ENCODE measurements at regions not wholly inside any gene's neighbourhood (a gene's known extent, or its start where the extent isn't known, plus 50 kb on each side); places are given as distances from the start of the nearest gene placed in this dataset.

- TF ChIP-seq CTCF (IDR thresholded peaks at IDR 0.05; ENCODE audit: insufficient read depth, low read depth, low read length) (no peak), EZH2 (IDR thresholded peaks at IDR 0.05; ENCODE audit: insufficient read depth, low read length) (no peak)
Measured at GRCh38 chr1:113256348-113256729, 134.0 kb upstream of the MAGI3 start.
